Neural progenitor cell (in vitro differentiated cells): ENCODE measurements at regions not wholly inside any gene's neighbourhood (a gene's known extent, or its start where the extent isn't known, plus 50 kb on each side); places are given as distances from the start of the nearest gene placed in this dataset.

Experiments
- DNase-seq: peaks from one replicate; pipeline ENCODE4 v3.0.0-alpha.2; 2016; ENCODE audit warnings: low spot score
- H2AFZ ChIP-seq: fragments of 200-600 bp; sonication (generic); replicated peaks from 2 replicates; pipeline ENCODE4 v1.6.1; 2016; ENCODE audit warnings: antibody characterized with exemption
- H3F3A ChIP-seq: fragments of 200-600 bp; sonication (generic); 2 replicates; pipeline ENCODE4 v1.6.1; 2016; ENCODE audit warnings: antibody characterized with exemption, low read depth
- H3K27ac ChIP-seq: fragments of 200-600 bp; sonication (generic); 2 replicates; pipeline ENCODE4 v1.5.1; 2016; ENCODE audit warnings: mild to moderate bottlenecking
- H3K27me3 ChIP-seq: fragments of 200-600 bp; sonication (generic); 2 replicates; pipeline ENCODE4 v1.6.1; 2016; ENCODE audit warnings: mild to moderate bottlenecking, moderate library complexity
- H3K36me3 ChIP-seq: fragments of 200-600 bp; sonication (generic); 2 replicates; pipeline ENCODE4 v1.5.1; 2016
- H3K4me1 ChIP-seq: fragments of 200-600 bp; sonication (generic); 2 replicates; pipeline ENCODE4 v1.6.1; 2016; ENCODE audit warnings: mixed run types
- H3K4me2 ChIP-seq: fragments of 200-600 bp; sonication (generic); 2 replicates; pipeline ENCODE4 v1.6.1; 2016
- H3K4me3 ChIP-seq: fragments of 200-600 bp; sonication (generic); 2 replicates; pipeline ENCODE4 v1.5.1; 2016
- H3K79me2 ChIP-seq: fragments of 200-600 bp; sonication (generic); 2 replicates; pipeline ENCODE4 v1.6.1; 2016; ENCODE audit warnings: low read depth
- H3K9ac ChIP-seq: fragments of 200-600 bp; sonication (generic); 2 replicates; pipeline ENCODE4 v1.6.1; 2016
- H3K9me3 ChIP-seq: fragments of 200-600 bp; sonication (generic); 2 replicates; pipeline ENCODE4 v1.5.1; 2016; ENCODE audit warnings: low read depth
- H4K20me1 ChIP-seq: fragments of 200-600 bp; sonication (generic); 2 replicates; pipeline ENCODE4 v1.6.1; 2016; ENCODE audit warnings: low read depth
- H3K27ac Mint-ChIP-seq: 3 replicates; pipeline ENCODE4 v1.8.0; 2021; ENCODE audit warnings: mixed read lengths
- H3K27me3 Mint-ChIP-seq: 2 replicates; pipeline ENCODE4 v1.8.0; 2022; ENCODE audit warnings: low read depth, mild to moderate bottlenecking, inconsistent platforms, moderate library complexity, mixed read lengths; ENCODE audit not compliant: insufficient read depth
- H3K36me3 Mint-ChIP-seq: 3 replicates; pipeline ENCODE4 v1.8.0; 2021; ENCODE audit warnings: mixed read lengths
- H3K4me1 Mint-ChIP-seq: 3 replicates; pipeline ENCODE4 v1.8.0; 2021; ENCODE audit warnings: mixed read lengths
- H3K4me3 Mint-ChIP-seq: 3 replicates; pipeline ENCODE4 v1.8.0; 2021; ENCODE audit warnings: mild to moderate bottlenecking, moderate library complexity, mixed read lengths
- H3K9me3 Mint-ChIP-seq: 3 replicates; pipeline ENCODE4 v1.8.0; 2020; ENCODE audit warnings: mixed read lengths
- CTCF ChIP-seq: fragments of 200-600 bp; sonication (generic); IDR thresholded peaks from 2 replicates; pipeline ENCODE4 v1.5.1; 2017; ENCODE audit warnings: antibody characterized with exemption, mild to moderate bottlenecking
- EZH2 ChIP-seq: fragments of 200-600 bp; sonication (generic); IDR thresholded peaks from 2 replicates; pipeline ENCODE4 v1.6.1; 2017; ENCODE audit warnings: antibody characterized with exemption, mild to moderate bottlenecking, moderate library complexity
- EZH2phosphoT487 ChIP-seq: fragments of 200-600 bp; sonication (generic); IDR thresholded peaks from 2 replicates; pipeline ENCODE4 v1.6.1; 2017; ENCODE audit warnings: antibody characterized with exemption

GRCh38 chr12:13547283-13547682, 350.8 kb downstream of the EMP1 start:
- H3K9me3 Mint-ChIP-seq, result no peaks in the 10 kb centered on the region
- H3K79me2 ChIP-seq, result no peaks in the 10 kb centered on the region
- H3K4me1 ChIP-seq, result no peaks in the 10 kb centered on the region
- H3F3A ChIP-seq, result no peaks in the 10 kb centered on the region
- no peaks in the 10 kb centered on the region for H3K27me3 Mint-ChIP-seq
- H3K27me3 ChIP-seq, result no peaks in the 10 kb centered on the region
- TF ChIP-seq EZH2 (no peak), EZH2phosphoT487 (no peak), CTCF (no peak)
- H4K20me1 ChIP-seq, result no peaks in the 10 kb centered on the region
- H3K27ac Mint-ChIP-seq, result no peak overlapping the region
- H3K4me3 Mint-ChIP-seq, result no peak overlapping the region
- no peak overlapping the region for H2AFZ ChIP-seq
- H3K9ac ChIP-seq, result no peak overlapping the region
- H3K4me2 ChIP-seq, result no peak overlapping the region
- H3K36me3 ChIP-seq, result no peaks in the 10 kb centered on the region
- no peak overlapping the region for H3K4me3 ChIP-seq
- DNase-seq, result no peak
- H3K36me3 Mint-ChIP-seq, result no peaks in the 10 kb centered on the region
- H3K9me3 ChIP-seq, result no peaks in the 10 kb centered on the region
- H3K4me1 Mint-ChIP-seq, result no peaks in the 10 kb centered on the region
- no peak overlapping the region for H3K27ac ChIP-seq

GRCh38 chr12:13546231-13546630, 349.7 kb downstream of the EMP1 start:
- no peaks in the 10 kb centered on the region for H3K9me3 Mint-ChIP-seq
- Histone ChIP-seq H3K27me3 (no peaks in the 10 kb centered on the region), H3K4me1 (peaks cover 5% of the 10 kb centered on the region), H3K9ac (no peak overlapping the region), H3K36me3 (no peaks in the 10 kb centered on the region), H3K4me2 (no peak overlapping the region), H3F3A (no peaks in the 10 kb centered on the region), H3K4me3 (no peak overlapping the region), H3K9me3 (no peaks in the 10 kb centered on the region), H2AFZ (no peak overlapping the region), H3K79me2 (no peaks in the 10 kb centered on the region), H4K20me1 (no peaks in the 10 kb centered on the region), H3K27ac (no peak overlapping the region)
- H3K36me3 Mint-ChIP-seq, result no peaks in the 10 kb centered on the region
- H3K27me3 Mint-ChIP-seq, result no peaks in the 10 kb centered on the region
- H3K4me3 Mint-ChIP-seq, result no peak overlapping the region
- no peaks in the 10 kb centered on the region for H3K4me1 Mint-ChIP-seq
- DNase-seq, result no peak
- H3K27ac Mint-ChIP-seq, result no peak overlapping the region
- TF ChIP-seq CTCF (no peak), EZH2phosphoT487 (no peak), EZH2 (no peak)

- no peaks in the 10 kb centered on the region for H3K36me3 Mint-ChIP-seq
- peaks cover 12% of the 10 kb centered on the region for H3K4me1 Mint-ChIP-seq
- Histone ChIP-seq H3K4me1 (peaks cover 11% of the 10 kb centered on the region), H3K4me2 (no peak overlapping the region), H3K27me3 (no peaks in the 10 kb centered on the region), H2AFZ (no peak overlapping the region), H3K9ac (no peak overlapping the region), H3K4me3 (no peak overlapping the region), H3F3A (no peaks in the 10 kb centered on the region), H3K9me3 (no peaks in the 10 kb centered on the region), H4K20me1 (no peaks in the 10 kb centered on the region), H3K36me3 (no peaks in the 10 kb centered on the region), H3K27ac (no peak overlapping the region), H3K79me2 (no peaks in the 10 kb centered on the region)
- no peaks in the 10 kb centered on the region for H3K9me3 Mint-ChIP-seq
- peaks cover 8% of the 10 kb centered on the region for H3K27me3 Mint-ChIP-seq
- TF ChIP-seq EZH2 (no peak), EZH2phosphoT487 (no peak), CTCF (no peak)
- H3K27ac Mint-ChIP-seq, result no peak overlapping the region
- DNase-seq, result no peak
- no peak overlapping the region for H3K4me3 Mint-ChIP-seq
These were observed 342.5 kb downstream of the EMP1 start for GRCh38 chr12:13539051-13539450.

- H3K79me2 ChIP-seq, result no peaks in the 10 kb centered on the region
- no peak overlapping the region for H3K9ac ChIP-seq
- no peaks in the 10 kb centered on the region for H3F3A ChIP-seq
- no peaks in the 10 kb centered on the region for H3K27me3 ChIP-seq
- Mint-ChIP-seq H3K27me3 (peaks cover 8% of the 10 kb centered on the region), H3K4me1 (peaks cover 12% of the 10 kb centered on the region), H3K27ac (no peak overlapping the region), H3K4me3 (no peak overlapping the region), H3K9me3 (no peaks in the 10 kb centered on the region), H3K36me3 (no peaks in the 10 kb centered on the region)
- no peaks in the 10 kb centered on the region for H4K20me1 ChIP-seq
- peaks cover 16% of the 10 kb centered on the region for H3K4me1 ChIP-seq
- no peak for DNase-seq
- H3K36me3 ChIP-seq, result no peaks in the 10 kb centered on the region
- H2AFZ ChIP-seq, result no peak overlapping the region
- no peaks in the 10 kb centered on the region for H3K9me3 ChIP-seq
- no peak overlapping the region for H3K4me2 ChIP-seq
- H3K27ac ChIP-seq, result no peak overlapping the region
- no peak for TF ChIP-seq EZH2phosphoT487
- no peak for TF ChIP-seq EZH2
- no peak for TF ChIP-seq CTCF
- H3K4me3 ChIP-seq, result no peak overlapping the region
These were observed 341.6 kb downstream of the EMP1 start for GRCh38 chr12:13538136-13538535.
